ENCODE measurements at regions not wholly inside any gene's neighbourhood (a gene's known extent, or its start where the extent isn't known, plus 50 kb on each side); places are given as distances from the start of the nearest gene placed in this dataset.
A peak's percentile ranks its signal among the peaks of the same experiment; 100 is the strongest.

- Histone ChIP-seq H3K4me1 (ENCODE audit: insufficient read depth, low read length) (no peaks in the 10 kb centered on the region), H3K4me3 (ENCODE audit: insufficient read depth, low read depth, low read length) (no peak overlapping the region), H3K36me3 (ENCODE audit: insufficient read depth, low read length) (no peaks in the 10 kb centered on the region), H3K27ac (ENCODE audit: low read depth, low read length) (no peak overlapping the region), H3K9ac (ENCODE audit: low read length) (no peak overlapping the region), H3K9me3 (ENCODE audit: insufficient read depth, low read depth, low read length) (no peaks in the 10 kb centered on the region), H3K27me3 (ENCODE audit: insufficient read depth, low read length) (no peaks in the 10 kb centered on the region), H3K79me2 (ENCODE audit: insufficient read depth, low read length) (no peaks in the 10 kb centered on the region), H2AFZ (ENCODE audit: low read depth, low read length) (no peak overlapping the region), H4K20me1 (ENCODE audit: insufficient read depth, low read length) (no peaks in the 10 kb centered on the region), H3K4me2 (ENCODE audit: low read length) (no peak overlapping the region)
- DNase-seq (ENCODE audit: low read depth) (no peak), FAIRE-seq (no peak)
- Mint-ChIP-seq H3K27ac (ENCODE audit: unreplicated experiment) (no peak overlapping the region), H3K27me3 (ENCODE audit: low read depth, unreplicated experiment) (no peaks in the 10 kb centered on the region), H3K4me1 (ENCODE audit: low read depth, unreplicated experiment) (peaks cover 7% of the 10 kb centered on the region), H3K9me3 (ENCODE audit: unreplicated experiment) (no peaks in the 10 kb centered on the region), H3K36me3 (ENCODE audit: low read depth, unreplicated experiment) (no peaks in the 10 kb centered on the region), H3K4me3 (ENCODE audit: unreplicated experiment) (no peak overlapping the region)
- TF ChIP-seq EZH2 (IDR thresholded peaks at IDR 0.05; ENCODE audit: insufficient read depth, low read length) (no peak), CTCF (IDR thresholded peaks at IDR 0.05; ENCODE audit: insufficient read depth, low read depth, low read length) (no peak)
Observed at GRCh38 chr9:20048985-20049384, 260.1 kb upstream of the SLC24A2 start.

- FAIRE-seq (no peak), DNase-seq (ENCODE audit: low read depth) (no peak)
- no peaks in the 10 kb centered on the region for H3K36me3 Mint-ChIP-seq (ENCODE audit: low read depth, unreplicated experiment)
- Histone ChIP-seq H3K27ac (ENCODE audit: low read depth, low read length) (no peak overlapping the region), H3K4me1 (ENCODE audit: insufficient read depth, low read length) (no peaks in the 10 kb centered on the region), H3K4me2 (ENCODE audit: low read length) (no peak overlapping the region), H4K20me1 (ENCODE audit: insufficient read depth, low read length) (no peaks in the 10 kb centered on the region), H3K79me2 (ENCODE audit: insufficient read depth, low read length) (no peaks in the 10 kb centered on the region), H3K36me3 (ENCODE audit: insufficient read depth, low read length) (no peaks in the 10 kb centered on the region), H2AFZ (ENCODE audit: low read depth, low read length) (no peak overlapping the region), H3K9ac (ENCODE audit: low read length) (no peak overlapping the region), H3K27me3 (ENCODE audit: insufficient read depth, low read length) (no peaks in the 10 kb centered on the region), H3K9me3 (ENCODE audit: insufficient read depth, low read depth, low read length) (no peaks in the 10 kb centered on the region), H3K4me3 (ENCODE audit: insufficient read depth, low read depth, low read length) (no peak overlapping the region)
- H3K4me1 Mint-ChIP-seq (ENCODE audit: low read depth, unreplicated experiment), result peaks cover 7% of the 10 kb centered on the region
- no peak overlapping the region for H3K27ac Mint-ChIP-seq (ENCODE audit: unreplicated experiment)
- no peaks in the 10 kb centered on the region for H3K9me3 Mint-ChIP-seq (ENCODE audit: unreplicated experiment)
- H3K27me3 Mint-ChIP-seq (ENCODE audit: low read depth, unreplicated experiment), result no peaks in the 10 kb centered on the region
- TF ChIP-seq EZH2 (IDR thresholded peaks at IDR 0.05; ENCODE audit: insufficient read depth, low read length), result no peak
- TF ChIP-seq CTCF (IDR thresholded peaks at IDR 0.05; ENCODE audit: insufficient read depth, low read depth, low read length), result no peak
- H3K4me3 Mint-ChIP-seq (ENCODE audit: unreplicated experiment), result no peak overlapping the region
Observed at GRCh38 chr9:20048437-20048836, 259.6 kb upstream of the SLC24A2 start.

GRCh38 chr9:20044686-20045085 is 255.8 kb upstream of the SLC24A2 start:
- Mint-ChIP-seq H3K27ac (ENCODE audit: unreplicated experiment) (no peak overlapping the region), H3K36me3 (ENCODE audit: low read depth, unreplicated experiment) (no peaks in the 10 kb centered on the region), H3K4me3 (ENCODE audit: unreplicated experiment) (no peak overlapping the region), H3K4me1 (ENCODE audit: low read depth, unreplicated experiment) (peaks cover 7% of the 10 kb centered on the region), H3K27me3 (ENCODE audit: low read depth, unreplicated experiment) (no peaks in the 10 kb centered on the region), H3K9me3 (ENCODE audit: unreplicated experiment) (no peaks in the 10 kb centered on the region)
- Histone ChIP-seq H4K20me1 (ENCODE audit: insufficient read depth, low read length) (no peaks in the 10 kb centered on the region), H3K4me2 (ENCODE audit: low read length) (no peak overlapping the region), H3K36me3 (ENCODE audit: insufficient read depth, low read length) (no peaks in the 10 kb centered on the region), H2AFZ (ENCODE audit: low read depth, low read length) (no peak overlapping the region), H3K79me2 (ENCODE audit: insufficient read depth, low read length) (no peaks in the 10 kb centered on the region), H3K27me3 (ENCODE audit: insufficient read depth, low read length) (no peaks in the 10 kb centered on the region), H3K27ac (ENCODE audit: low read depth, low read length) (no peak overlapping the region), H3K9ac (ENCODE audit: low read length) (no peak overlapping the region), H3K4me3 (ENCODE audit: insufficient read depth, low read depth, low read length) (no peak overlapping the region), H3K4me1 (ENCODE audit: insufficient read depth, low read length) (no peaks in the 10 kb centered on the region), H3K9me3 (ENCODE audit: insufficient read depth, low read depth, low read length) (no peaks in the 10 kb centered on the region)
- FAIRE-seq (no peak), DNase-seq (ENCODE audit: low read depth) (peak; percentile 14)
- TF ChIP-seq CTCF (IDR thresholded peaks at IDR 0.05; ENCODE audit: insufficient read depth, low read depth, low read length), result no peak
- no peak for TF ChIP-seq EZH2 (IDR thresholded peaks at IDR 0.05; ENCODE audit: insufficient read depth, low read length)

Data from astrocyte (in vitro differentiated cells and primary cell).